Gastrocnemius medialis (tissue), 4 donors: ENCODE measurements at regions not wholly inside any gene's neighbourhood (a gene's known extent, or its start where the extent isn't known, plus 50 kb on each side); places are given as distances from the start of the nearest gene placed in this dataset.

Source experiments
- ATAC-seq, 2 donors: fragments of 150-250 bp; one replicate each; pipeline ENCODE4 v1.9.1; 2016
- DNase-seq, 2 donors: peaks; one replicate each; pipeline ENCODE4 v3.0.0-alpha.2; 2019
- H3K27ac ChIP-seq, 4 donors: fragments of 200-600 bp; sonication (generic); 1 replicate in 1 of 4; 2 replicates in 3 of 4; pipeline ENCODE4 v1.5.1; 2016 to 2018; ENCODE audit warnings: mild to moderate bottlenecking in 2 of 4, moderate library complexity in 1 of 4
- H3K27me3 ChIP-seq, 3 donors: fragments of 200-600 bp; sonication (generic) in 2 of 3; 1 replicate in 1 of 3; 2 replicates in 2 of 3; pipeline versions ENCODE4 v1.5.1 to v1.6.0; 2016 to 2019; ENCODE audit warnings: mild to moderate bottlenecking in 1 of 3, moderate library complexity in 1 of 3
- H3K36me3 ChIP-seq, 2 donors: fragments of 200-600 bp; sonication (generic) in 1 of 2; one replicate each; pipeline ENCODE4 v1.5.1; 2017 to 2018
- H3K4me1 ChIP-seq, 2 donors: fragments of 200-600 bp; sonication (generic) in 1 of 2; one replicate each; pipeline ENCODE4 v1.5.1; 2016 to 2017; ENCODE audit warnings: mild to moderate bottlenecking in 2 of 2
- H3K4me3 ChIP-seq, 4 donors: fragments of 200-600 bp; sonication (generic) in 3 of 4; 1 replicate in 1 of 4; 2 replicates in 3 of 4; pipeline ENCODE4 v1.5.1; 2016 to 2019; ENCODE audit warnings: mild to moderate bottlenecking in 2 of 4
- H3K9me3 ChIP-seq, 3 donors: fragments of 200-600 bp; sonication (generic) in 2 of 3; 1 replicate in 1 of 3; 2 replicates in 2 of 3; pipeline ENCODE4 v1.5.1; 2016 to 2019
- CTCF ChIP-seq, 5 experiments: fragments of 450-650 bp in 3 of 5; fragments of 200-600 bp in 2 of 5; sonication (generic) in 2 of 5; IDR thresholded peaks in 4 of 5; conservative IDR thresholded peaks in 1 of 5; 1 replicate in 4 of 5; 2 replicates in 1 of 5; pipeline ENCODE4 v1.5.1; 2016 to 2019; ENCODE audit warnings: antibody characterized with exemption in 5 of 5, mild to moderate bottlenecking in 3 of 5, moderate library complexity in 3 of 5
- POLR2A ChIP-seq, 2 donors: fragments of 450-650 bp; IDR thresholded peaks; one replicate each; pipeline ENCODE4 v1.6.1; 2017; ENCODE audit warnings: antibody characterized with exemption in 2 of 2, mild to moderate bottlenecking in 2 of 2, moderate library complexity in 2 of 2
- in situ Hi-C, 4 donors: fragments of 200-750 bp; cut with MboI; loops; one replicate each; pipeline versions ENCODE4 v1.15.0 to v1.8.0; 2017; ENCODE audit warnings: low sequenced_read_pairs in 4 of 4
- intact Hi-C: fragments of 100-400 bp; cut with DNase I; formaldehyde crosslinking; loops from one replicate; pipeline ENCODE4 v1.15.1; 2023; ENCODE audit warnings: low total_unique reads

DNA sequence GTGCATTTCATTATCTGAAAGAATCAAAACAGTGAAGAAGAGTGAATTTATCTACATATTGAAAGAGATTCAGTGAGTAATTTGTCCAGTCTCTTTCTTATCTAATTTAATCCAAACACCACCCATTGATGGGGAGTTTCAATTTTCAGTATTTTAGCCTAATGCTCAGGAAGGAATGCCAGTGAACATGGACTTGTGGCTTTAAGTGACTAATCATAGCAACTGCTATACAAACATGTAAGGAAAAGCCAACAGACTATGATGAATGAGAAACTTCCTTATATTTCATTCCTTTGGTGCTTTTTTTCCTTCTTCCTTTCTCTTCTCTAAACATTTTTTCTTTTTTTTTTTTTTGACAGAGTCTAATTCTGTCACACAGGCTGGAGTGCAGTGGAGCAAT lies 885.8 kb downstream of the KCNJ2 start:
- no peaks in the 10 kb centered on the region for H3K9me3 ChIP-seq
- DNase-seq: no peak
- no peak overlapping the region for H3K4me3 ChIP-seq
- H3K36me3 ChIP-seq: no peaks in the 10 kb centered on the region
- in situ Hi-C loops (no loop called here), intact Hi-C loops (no loop called here)
- TF ChIP-seq POLR2A (IDR thresholded peaks at IDR 0.05) (no peak), CTCF (IDR thresholded peaks at IDR 0.05 in 4 of 5, conservative IDR thresholded peaks at IDR 0.05 in 1 of 5) (no peak)
- no peaks in the 10 kb centered on the region for H3K4me1 ChIP-seq
- H3K27me3 ChIP-seq: no peaks in the 10 kb centered on the region
- ATAC-seq: no peak
- no peak overlapping the region for H3K27ac ChIP-seq

GRCh38 chr17:71057448-71057847 lies 888.1 kb downstream of the KCNJ2 start:
- no peaks in the 10 kb centered on the region for H3K36me3 ChIP-seq
- TF ChIP-seq CTCF (IDR thresholded peaks at IDR 0.05 in 4 of 5, conservative IDR thresholded peaks at IDR 0.05 in 1 of 5) (no peak), POLR2A (IDR thresholded peaks at IDR 0.05) (no peak)
- DNase-seq (no peak), ATAC-seq (no peak)
- H3K27ac ChIP-seq: no peak overlapping the region
- intact Hi-C loops: no loop called here
- in situ Hi-C loops: no loop called here
- no peaks in the 10 kb centered on the region for H3K27me3 ChIP-seq
- H3K4me3 ChIP-seq: no peak overlapping the region
- no peaks in the 10 kb centered on the region for H3K4me1 ChIP-seq
- H3K9me3 ChIP-seq: no peaks in the 10 kb centered on the region

GRCh38 chr17:71057938-71058337 lies 888.6 kb downstream of the KCNJ2 start:
- DNase-seq (no peak), ATAC-seq (no peak)
- Histone ChIP-seq H3K9me3 (no peaks in the 10 kb centered on the region), H3K4me1 (no peaks in the 10 kb centered on the region), H3K27me3 (no peaks in the 10 kb centered on the region), H3K27ac (no peak overlapping the region), H3K36me3 (no peaks in the 10 kb centered on the region), H3K4me3 (no peak overlapping the region)
- in situ Hi-C loops (no loop called here), intact Hi-C loops (no loop called here)
- TF ChIP-seq CTCF (IDR thresholded peaks at IDR 0.05 in 4 of 5, conservative IDR thresholded peaks at IDR 0.05 in 1 of 5): no peak
- no peak for TF ChIP-seq POLR2A (IDR thresholded peaks at IDR 0.05)

DNA sequence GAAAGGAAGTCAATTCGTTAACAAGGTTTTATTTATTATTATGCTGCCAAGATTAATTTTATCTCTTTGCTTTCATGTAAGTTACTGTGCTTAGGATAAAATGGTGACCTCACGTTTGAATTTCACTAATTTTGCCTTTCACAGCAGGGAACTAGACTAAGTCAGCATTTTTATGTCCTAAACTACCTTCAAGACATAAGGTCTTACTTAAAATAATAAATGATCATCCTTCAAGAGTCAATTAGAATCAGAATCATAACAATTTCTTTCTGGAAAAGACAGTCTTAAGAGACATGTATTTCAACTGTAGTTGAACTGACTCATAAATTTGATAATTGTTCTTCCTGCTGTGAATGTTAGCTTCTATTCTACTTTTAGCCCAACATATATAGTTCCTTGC lies 893.8 kb downstream of the KCNJ2 start:
- H3K27me3 ChIP-seq: no peaks in the 10 kb centered on the region
- H3K9me3 ChIP-seq: no peaks in the 10 kb centered on the region
- TF ChIP-seq POLR2A (IDR thresholded peaks at IDR 0.05) (no peak), CTCF (IDR thresholded peaks at IDR 0.05 in 4 of 5, conservative IDR thresholded peaks at IDR 0.05 in 1 of 5) (no peak)
- intact Hi-C loops: no loop called here
- in situ Hi-C loops: no loop called here
- H3K36me3 ChIP-seq: no peaks in the 10 kb centered on the region
- no peaks in the 10 kb centered on the region for H3K4me1 ChIP-seq
- ATAC-seq (no peak), DNase-seq (no peak)
- no peak overlapping the region for H3K4me3 ChIP-seq
- H3K27ac ChIP-seq: no peak overlapping the region

DNA sequence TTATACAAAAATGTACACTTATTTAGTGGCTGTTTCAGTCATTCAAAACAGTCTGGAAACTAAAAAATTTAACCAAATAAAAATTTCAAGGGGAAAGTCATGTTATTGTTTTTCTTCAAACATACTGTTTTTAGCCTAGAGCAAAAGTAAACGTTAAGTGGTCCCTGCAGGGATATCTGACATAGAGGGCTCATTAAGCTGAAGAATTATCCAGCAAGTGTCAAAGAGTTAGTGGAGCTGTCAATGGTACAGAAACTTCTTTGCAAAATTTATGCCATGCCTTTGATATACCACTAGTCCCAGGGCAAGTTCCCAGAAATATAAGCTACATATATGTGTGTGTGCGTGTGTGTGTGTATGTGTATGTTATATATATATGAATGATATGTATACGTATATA lies 894.2 kb downstream of the KCNJ2 start:
- DNase-seq (no peak), ATAC-seq (no peak)
- intact Hi-C loops: no loop called here
- no peak for TF ChIP-seq POLR2A (IDR thresholded peaks at IDR 0.05)
- Histone ChIP-seq H3K9me3 (no peaks in the 10 kb centered on the region), H3K4me1 (no peaks in the 10 kb centered on the region), H3K36me3 (no peaks in the 10 kb centered on the region), H3K27ac (no peak overlapping the region), H3K4me3 (no peak overlapping the region), H3K27me3 (no peaks in the 10 kb centered on the region)
- in situ Hi-C loops: no loop called here
